ENCODE measurements at regions not wholly inside any gene's neighbourhood (a gene's known extent, or its start where the extent isn't known, plus 50 kb on each side); places are given as distances from the start of the nearest gene placed in this dataset.

GRCh38 chr13:107057028-107057631, 489.2 kb upstream of the ARGLU1 start:
- Histone ChIP-seq H2BK12ac (ENCODE audit: insufficient read length, low read depth, low read length) (no peak overlapping the region), H4K5ac (ENCODE audit: insufficient read length, low read depth, low read length) (no peak overlapping the region), H4K8ac (replicated peaks; ENCODE audit: insufficient read length, low read depth, low read length) (no peak overlapping the region), H3K18ac (ENCODE audit: insufficient read length, low read depth, low read length) (no peak overlapping the region), H3K9me3 (ENCODE audit: control insufficient read depth, low read depth, low read length) (no peaks in the 10 kb centered on the region), H3K27ac (ENCODE audit: insufficient read length, low read depth, low read length) (no peak overlapping the region), H2BK5ac (ENCODE audit: insufficient read length, low read length) (no peak overlapping the region), H3K14ac (ENCODE audit: insufficient read depth, low read length) (no peak overlapping the region), H4K91ac (ENCODE audit: insufficient read length, low read depth, low read length) (no peak overlapping the region), H3K27me3 (ENCODE audit: insufficient read depth, low read length) (no peaks in the 10 kb centered on the region), H3K23ac (ENCODE audit: insufficient read length, low read depth, low read length) (no peak overlapping the region), H3K4me1 (ENCODE audit: insufficient read depth, low read length) (no peaks in the 10 kb centered on the region), H2AK5ac (ENCODE audit: insufficient read length, low read length) (no peak overlapping the region), H2BK15ac (ENCODE audit: low read depth, low read length) (no peak overlapping the region), H3K9ac (ENCODE audit: extremely low read depth, insufficient read length, low read length) (no peak overlapping the region), H3T11ph (ENCODE audit: low read length) (no peak overlapping the region), H2AFZ (ENCODE audit: low read length) (no peak overlapping the region), H4K20me1 (ENCODE audit: control insufficient read depth, insufficient read depth, insufficient read length) (no peaks in the 10 kb centered on the region), H2BK20ac (ENCODE audit: low read depth, low read length, poor library complexity, severe bottlenecking) (no peak overlapping the region), H3K79me1 (ENCODE audit: insufficient read depth, low read depth, low read length, poor library complexity, severe bottlenecking) (no peaks in the 10 kb centered on the region), H3K23me2 (ENCODE audit: insufficient read length, low read depth, low read length, poor library complexity, severe bottlenecking) (no peaks in the 10 kb centered on the region), H2BK120ac (ENCODE audit: low read depth, low read length, poor library complexity, severe bottlenecking) (no peak overlapping the region), H3K4me2 (ENCODE audit: insufficient read depth, insufficient read length, low read length) (no peak overlapping the region), H3K79me2 (ENCODE audit: insufficient read depth, low read length) (no peaks in the 10 kb centered on the region), H3K56ac (ENCODE audit: insufficient read length, low read depth, low read length) (no peak overlapping the region), H3K4ac (ENCODE audit: low read depth, low read length) (no peak overlapping the region)
- DNase-seq: no peak
- no peaks in the 10 kb centered on the region for H3K4me1 Mint-ChIP-seq
- H3K27me3 Mint-ChIP-seq (ENCODE audit: low read depth): no peaks in the 10 kb centered on the region
- no CpG with 5 or more reads among the region's 3 CpGs for WGBS (ENCODE audit: extremely low coverage, insufficient read length, low lambda C conversion rate)
- H3K9me3 Mint-ChIP-seq: no peaks in the 10 kb centered on the region; a peak in 2 of 5 replicates
- TF ChIP-seq, protein P1, sequence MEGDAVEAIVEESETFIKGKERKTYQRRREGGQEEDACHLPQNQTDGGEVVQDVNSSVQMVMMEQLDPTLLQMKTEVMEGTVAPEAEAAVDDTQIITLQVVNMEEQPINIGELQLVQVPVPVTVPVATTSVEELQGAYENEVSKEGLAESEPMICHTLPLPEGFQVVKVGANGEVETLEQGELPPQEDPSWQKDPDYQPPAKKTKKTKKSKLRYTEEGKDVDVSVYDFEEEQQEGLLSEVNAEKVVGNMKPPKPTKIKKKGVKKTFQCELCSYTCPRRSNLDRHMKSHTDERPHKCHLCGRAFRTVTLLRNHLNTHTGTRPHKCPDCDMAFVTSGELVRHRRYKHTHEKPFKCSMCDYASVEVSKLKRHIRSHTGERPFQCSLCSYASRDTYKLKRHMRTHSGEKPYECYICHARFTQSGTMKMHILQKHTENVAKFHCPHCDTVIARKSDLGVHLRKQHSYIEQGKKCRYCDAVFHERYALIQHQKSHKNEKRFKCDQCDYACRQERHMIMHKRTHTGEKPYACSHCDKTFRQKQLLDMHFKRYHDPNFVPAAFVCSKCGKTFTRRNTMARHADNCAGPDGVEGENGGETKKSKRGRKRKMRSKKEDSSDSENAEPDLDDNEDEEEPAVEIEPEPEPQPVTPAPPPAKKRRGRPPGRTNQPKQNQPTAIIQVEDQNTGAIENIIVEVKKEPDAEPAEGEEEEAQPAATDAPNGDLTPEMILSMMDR (conservative IDR thresholded peaks at IDR 0.05): no peak
- no peak overlapping the region for H3K4me3 Mint-ChIP-seq
- H3K27ac Mint-ChIP-seq: no peak overlapping the region; a peak in 1 of 7 replicates
- H3K36me3 Mint-ChIP-seq (ENCODE audit: insufficient read depth in 1 of 3, low read depth in 3 of 3): peaks cover 0 to 2% (median 0%) of the 10 kb centered on the region in 3 experiments; a peak in 1 of 7 replicates

All from H9 (cell line).